SK-N-SH (cell line): ENCODE measurements at regions not wholly inside any gene's neighbourhood (a gene's known extent, or its start where the extent isn't known, plus 50 kb on each side); places are given as distances from the start of the nearest gene placed in this dataset.

Experiments used
- CTCF ChIA-PET: fragments of 300-600, 350-600 bp; formaldehyde crosslinking; extraction: SDS; loops from one replicate; lab custom pipeline; 2021; lab: Yijun Ruan, JAX
- POLR2A ChIA-PET: fragments of 350-600 bp; sonication (Branson Sonifier 250); formaldehyde crosslinking; extraction: SDS; loops from one replicate; lab custom pipeline; 2020; ENCODE audit warnings: antibody characterized with exemption, inconsistent platforms; lab: Yijun Ruan, JAX
- DNase-seq: peaks from one replicate; pipeline ENCODE4 v3.0.0; 2012
- H2AFZ ChIP-seq: fragments of 200-600 bp; sonication (generic); 2 replicates; pipeline ENCODE4 v1.8.1; 2016; ENCODE audit warnings: antibody characterized with exemption, mild to moderate bottlenecking, low read depth
- H3F3A ChIP-seq: fragments of 200-600 bp; sonication (generic); replicated peaks from 2 replicates; pipeline ENCODE3; 2016; ENCODE audit warnings: antibody characterized with exemption, mild to moderate bottlenecking; ENCODE audit not compliant: insufficient read depth
- H3K27ac ChIP-seq, 2 experiments: fragments of 200-500 bp in 1 of 2; fragments of 200-600 bp in 1 of 2; sonication (Bioruptor generic) in 1 of 2; sonication (generic), shearing (Covaris generic) in 1 of 2; 2 replicates each; pipeline versions ENCODE4 v1.5.1 to v1.6.1; 2014 to 2016; ENCODE audit warnings: low read depth in 2 of 2, inconsistent platforms in 1 of 2, low read length in 1 of 2, mild to moderate bottlenecking in 1 of 2, mixed read lengths in 1 of 2
- H3K27me3 ChIP-seq: fragments of 200-600 bp; sonication (generic), shearing (Covaris generic); 2 replicates; pipeline ENCODE4 v1.6.1; 2016; ENCODE audit warnings: mixed run types; ENCODE audit not compliant: insufficient read depth
- H3K36me3 ChIP-seq, 2 experiments: fragments of 200-500 bp in 1 of 2; fragments of 200-600 bp in 1 of 2; sonication (Bioruptor generic) in 1 of 2; sonication (generic) in 1 of 2; replicated peaks in 1 of 2; 2 replicates each; pipeline versions ENCODE3 to v1.5.1; 2014 to 2016; ENCODE audit warnings: low read length in 1 of 2, mild to moderate bottlenecking in 1 of 2; ENCODE audit not compliant: insufficient read depth in 2 of 2, control insufficient read depth in 1 of 2
- H3K4me1 ChIP-seq, 2 experiments: fragments of 200-500 bp in 1 of 2; fragments of 200-600 bp in 1 of 2; sonication (Bioruptor generic) in 1 of 2; sonication (generic), shearing (Covaris generic) in 1 of 2; 2 replicates each; pipeline versions ENCODE4 v1.5.1 to v1.6.1; 2014 to 2016; ENCODE audit warnings: low read depth in 1 of 2, low read length in 1 of 2, mixed run types in 1 of 2; ENCODE audit not compliant: insufficient read depth in 2 of 2, control insufficient read depth in 1 of 2
- H3K4me2 ChIP-seq: fragments of 200-600 bp; sonication (generic), shearing (Covaris generic); 2 replicates; pipeline ENCODE4 v1.6.1; 2017; ENCODE audit warnings: mixed run types
- H3K4me3 ChIP-seq, 2 experiments: fragments of 200-500 bp in 1 of 2; fragments of 200-600 bp in 1 of 2; sonication (Bioruptor generic) in 1 of 2; sonication (generic), shearing (Covaris generic) in 1 of 2; 2 replicates each; pipeline versions ENCODE4 v1.5.1 to v1.8.1; 2014 to 2016; ENCODE audit warnings: low read depth in 2 of 2, inconsistent platforms in 1 of 2, low read length in 1 of 2, mild to moderate bottlenecking in 1 of 2, mixed read lengths in 1 of 2, moderate library complexity in 1 of 2
- H3K79me2 ChIP-seq: fragments of 200-600 bp; sonication (generic); 2 replicates; pipeline ENCODE4 v1.8.1; 2017; ENCODE audit warnings: mild to moderate bottlenecking; ENCODE audit not compliant: insufficient read depth
- H3K9ac ChIP-seq: fragments of 200-600 bp; sonication (generic); 2 replicates; pipeline ENCODE4 v1.6.1; 2017; ENCODE audit warnings: mixed run types
- H3K9me2 ChIP-seq: fragments of 200-600 bp; sonication (generic); 2 replicates; pipeline ENCODE4 v1.6.1; 2017; ENCODE audit warnings: mixed run types
- H3K9me3 ChIP-seq: fragments of 200-600 bp; sonication (generic); 2 replicates; pipeline ENCODE4 v1.6.1; 2017; ENCODE audit warnings: mixed run types, mild to moderate bottlenecking, moderate library complexity
- H4K20me1 ChIP-seq: fragments of 200-600 bp; sonication (generic); 2 replicates; pipeline ENCODE4 v1.6.1; 2017; ENCODE audit warnings: mild to moderate bottlenecking, mixed run types; ENCODE audit not compliant: insufficient read depth
- CTCF ChIP-seq: fragments of 200-600 bp; sonication (generic); IDR thresholded peaks from 2 replicates; pipeline ENCODE4 v1.6.1; 2017; ENCODE audit warnings: antibody characterized with exemption, mild to moderate bottlenecking, moderate library complexity
- ELF1 ChIP-seq: IDR thresholded peaks from 2 replicates; pipeline ENCODE4 v1.4.0; 2012
- EZH2phosphoT487 ChIP-seq: fragments of 200-600 bp; sonication (generic); IDR thresholded peaks from 2 replicates; pipeline ENCODE4 v1.6.1; 2017; ENCODE audit warnings: low read depth, mixed run types, mild to moderate bottlenecking, antibody characterized with exemption, moderate library complexity, borderline replicate concordance
- FOXJ3 ChIP-seq: sonication (generic); formaldehyde crosslinking; IDR thresholded peaks from 2 replicates; pipeline ENCODE4 v1.5.1; 2020; ENCODE audit warnings: mild to moderate bottlenecking, missing genetic modification reagents
- GABPA ChIP-seq: IDR thresholded peaks from 2 replicates; pipeline ENCODE4 v1.4.0; 2012; ENCODE audit warnings: low read depth, mild to moderate bottlenecking
- MXI1 ChIP-seq: IDR thresholded peaks from 2 replicates; pipeline ENCODE4 v1.6.1; 2012; ENCODE audit warnings: mild to moderate bottlenecking, low read depth, low read length, improper control_type of control experiment
- RAD21 ChIP-seq: IDR thresholded peaks from 2 replicates; pipeline ENCODE4 v1.6.1; 2012; ENCODE audit warnings: mild to moderate bottlenecking, low read length
- RCOR1 ChIP-seq: fragments of 150-350 bp; IDR thresholded peaks from 2 replicates; pipeline ENCODE4 v1.6.1; 2017; ENCODE audit warnings: antibody characterized with exemption, low read length
- SMC3 ChIP-seq: IDR thresholded peaks from 2 replicates; pipeline ENCODE4 v1.6.1; 2012; ENCODE audit warnings: low read depth, low read length, improper control_type of control experiment
- USF1 ChIP-seq: IDR thresholded peaks from 2 replicates; pipeline ENCODE4 v1.4.0; 2012; ENCODE audit warnings: low read depth, borderline replicate concordance
- WGBS: methylation state at CpG from one replicate; pipeline ENCODE4 v1.1.6; 2017; ENCODE audit warnings: low lambda C conversion rate; 5-methylcytosine and 5-hydroxymethylcytosine counted together

GRCh38 chr3:23648326-23648995, 157.3 kb upstream of the UBE2E1 start:
- ChIA-PET CTCF (interaction anchor here (0.6 to 2.0 kb wide), 12 partner anchors 19 to 446 kb away, joined by 3 to 6 read pairs (median 4); no protein-coding TSS in a partner anchor), POLR2A (interaction anchor here (1.1 kb wide), 2 partner anchors 158 to 268 kb away, joined by 3 to 5 read pairs; partner anchors contain the start of genes NKIRAS1 and RPL15)
- Histone ChIP-seq H3K27ac (no peak overlapping the region), H3K4me2 (no peak overlapping the region), H3K27me3 (no peaks in the 10 kb centered on the region), H3K9ac (no peak overlapping the region), H3K9me2 (no peaks in the 10 kb centered on the region), H3K36me3 (no peaks in the 10 kb centered on the region), H3K9me3 (no peaks in the 10 kb centered on the region), H2AFZ (no peak overlapping the region), H3K4me1 (peaks cover 20 to 29% of the 10 kb centered on the region in 2 experiments), H3K79me2 (no peaks in the 10 kb centered on the region), H3K4me3 (no peak overlapping the region), H3F3A (no peaks in the 10 kb centered on the region), H4K20me1 (no peaks in the 10 kb centered on the region)
- peak; percentile 27 for DNase-seq
- WGBS: 91% methylated on average over 5 of the region's 5 CpGs
- peak; percentile 24; the same call in 1 of the 2 replicates for TF ChIP-seq CTCF
- peak; percentile 73 for TF ChIP-seq RAD21
- TF ChIP-seq MXI1: no peak
- peak; percentile 39 for TF ChIP-seq SMC3
- TF ChIP-seq ELF1: no peak
- TF ChIP-seq USF1: no peak

GRCh38 chr3:23648996-23649395, 156.8 kb upstream of the UBE2E1 start:
- no peak overlapping the region for H3K4me2 ChIP-seq
- no peak overlapping the region for H3K9ac ChIP-seq
- no peak for DNase-seq
- H2AFZ ChIP-seq: no peak overlapping the region; the same call in 1 of the 2 replicates
- TF ChIP-seq GABPA (no peak; the same call in 1 of the 2 replicates), RCOR1 (no peak), EZH2phosphoT487 (no peak), FOXJ3 (CRISPR knock-in tag) (no peak)
- TF ChIP-seq, all 33 proteins: peak for 0
- WGBS: 75% methylated on average over 4 of the region's 4 CpGs
- H3K36me3 ChIP-seq: no peaks in the 10 kb centered on the region
- no peaks in the 10 kb centered on the region for H3K9me3 ChIP-seq
- no peak overlapping the region for H3K4me3 ChIP-seq
- CTCF ChIA-PET: interaction anchor here (0.6 to 2.0 kb wide), 10 partner anchors 9 to 447 kb away, joined by 3 to 6 read pairs (median 4); no protein-coding TSS in a partner anchor
- POLR2A ChIA-PET: interaction anchor here (1.1 kb wide), 2 partner anchors 158 to 268 kb away, joined by 3 to 5 read pairs; partner anchors contain the start of genes NKIRAS1 and RPL15
- H3K27me3 ChIP-seq: no peaks in the 10 kb centered on the region
- H3K27ac ChIP-seq: no peak overlapping the region
- H3K4me1 ChIP-seq: peaks cover 20 to 29% of the 10 kb centered on the region in 2 experiments
- H4K20me1 ChIP-seq: no peaks in the 10 kb centered on the region
- no peaks in the 10 kb centered on the region for H3K9me2 ChIP-seq
- no peaks in the 10 kb centered on the region for H3K79me2 ChIP-seq
- no peaks in the 10 kb centered on the region for H3F3A ChIP-seq
